ENCODE measurements at regions not wholly inside any gene's neighbourhood (a gene's known extent, or its start where the extent isn't known, plus 50 kb on each side); places are given as distances from the start of the nearest gene placed in this dataset.
"Not testable (repeated sequence)": the region's sequence is repeated elsewhere in the genome, so short reads cannot be mapped to it uniquely, and the experiment has no call there.

GRCh38 chr14:43067372-43067771 is 1439.7 kb downstream of the FSCB start:
- TF ChIP-seq POLR2A (IDR thresholded peaks at IDR 0.05; ENCODE audit: low read depth, low read length); CTCF (conservative IDR thresholded peaks at IDR 0.05; ENCODE audit: low read depth, low read length); MXI1 (IDR thresholded peaks at IDR 0.05; ENCODE audit: borderline replicate concordance, low read depth, low read length); MAZ (IDR thresholded peaks at IDR 0.05; ENCODE audit: borderline replicate concordance, low read depth, low read length); RAD21 (IDR thresholded peaks at IDR 0.05; ENCODE audit: low read length); BHLHE40 (IDR thresholded peaks at IDR 0.05; ENCODE audit: low read depth, low read length): not testable (repeated sequence)
